ENCODE measurements at regions not wholly inside any gene's neighbourhood (a gene's known extent, or its start where the extent isn't known, plus 50 kb on each side); places are given as distances from the start of the nearest gene placed in this dataset.

- Mint-ChIP-seq H3K36me3 (ENCODE audit: insufficient read depth in 1 of 3, low read depth in 3 of 3) (peaks cover 0 to 2% (median 0%) of the 10 kb centered on the region in 3 experiments; a peak in 2 of 7 replicates), H3K4me1 (peaks cover 0 to 3% of the 10 kb centered on the region in 2 experiments; a peak in 1 of 4 replicates), H3K27ac (no peak overlapping the region), H3K27me3 (ENCODE audit: low read depth) (no peaks in the 10 kb centered on the region; the same call in 1 of the 2 replicates), H3K9me3 (no peaks in the 10 kb centered on the region), H3K4me3 (no peak overlapping the region)
- Histone ChIP-seq H3K79me1 (ENCODE audit: insufficient read depth, low read depth, low read length, poor library complexity, severe bottlenecking) (no peaks in the 10 kb centered on the region), H3K18ac (ENCODE audit: insufficient read length, low read depth, low read length) (no peak overlapping the region), H3K14ac (ENCODE audit: insufficient read depth, low read length) (no peak overlapping the region; the same call in 1 of the 2 replicates), H3K4me1 (ENCODE audit: insufficient read depth, low read length) (no peaks in the 10 kb centered on the region; the same call in 1 of the 2 replicates), H3K56ac (ENCODE audit: insufficient read length, low read depth, low read length) (no peak overlapping the region), H3K23me2 (ENCODE audit: insufficient read length, low read depth, low read length, poor library complexity, severe bottlenecking) (no peaks in the 10 kb centered on the region), H3K79me2 (ENCODE audit: insufficient read depth, low read length) (no peaks in the 10 kb centered on the region), H3T11ph (ENCODE audit: low read length) (no peak overlapping the region), H4K20me1 (ENCODE audit: control insufficient read depth, insufficient read depth, insufficient read length) (no peaks in the 10 kb centered on the region), H3K4me2 (ENCODE audit: insufficient read depth, insufficient read length, low read length) (no peak overlapping the region), H2BK20ac (ENCODE audit: low read depth, low read length, poor library complexity, severe bottlenecking) (no peak overlapping the region), H2BK5ac (ENCODE audit: insufficient read length, low read length) (no peak overlapping the region), H3K9me3 (ENCODE audit: control insufficient read depth, low read depth, low read length) (no peaks in the 10 kb centered on the region), H3K27ac (ENCODE audit: insufficient read length, low read depth, low read length) (no peak overlapping the region), H2BK120ac (ENCODE audit: low read depth, low read length, poor library complexity, severe bottlenecking) (no peak overlapping the region), H4K91ac (ENCODE audit: insufficient read length, low read depth, low read length) (no peak overlapping the region), H2BK15ac (ENCODE audit: low read depth, low read length) (no peak overlapping the region), H3K9ac (ENCODE audit: extremely low read depth, insufficient read length, low read length) (no peak overlapping the region), H3K27me3 (ENCODE audit: insufficient read depth, low read length) (no peaks in the 10 kb centered on the region), H4K8ac (replicated peaks; ENCODE audit: insufficient read length, low read depth, low read length) (no peak overlapping the region), H2BK12ac (ENCODE audit: insufficient read length, low read depth, low read length) (no peak overlapping the region), H4K5ac (ENCODE audit: insufficient read length, low read depth, low read length) (no peak overlapping the region), H3K23ac (ENCODE audit: insufficient read length, low read depth, low read length) (no peak overlapping the region), H2AFZ (ENCODE audit: low read length) (no peak overlapping the region), H2AK5ac (ENCODE audit: insufficient read length, low read length) (no peak overlapping the region), H3K4ac (ENCODE audit: low read depth, low read length) (no peak overlapping the region)
- DNase-seq, result no peak
- TF ChIP-seq CTCF (conservative IDR thresholded peaks at IDR 0.05), result peak; percentile 31; the same call in 2 of the 3 replicates
- WGBS (ENCODE audit: extremely low coverage, insufficient read length, low lambda C conversion rate), result no CpG with 5 or more reads among the region's 18 CpGs
Measured at GRCh38 chr6:166852451-166852975, 103.8 kb downstream of the RNASET2 start.

Measured in H9 (cell line).